ENCODE measurements at regions not wholly inside any gene's neighbourhood (a gene's known extent, or its start where the extent isn't known, plus 50 kb on each side); places are given as distances from the start of the nearest gene placed in this dataset.

GRCh38 chr1:60458111-60458510, 384.5 kb upstream of the C1orf87 start:
- TF ChIP-seq, protein P1, sequence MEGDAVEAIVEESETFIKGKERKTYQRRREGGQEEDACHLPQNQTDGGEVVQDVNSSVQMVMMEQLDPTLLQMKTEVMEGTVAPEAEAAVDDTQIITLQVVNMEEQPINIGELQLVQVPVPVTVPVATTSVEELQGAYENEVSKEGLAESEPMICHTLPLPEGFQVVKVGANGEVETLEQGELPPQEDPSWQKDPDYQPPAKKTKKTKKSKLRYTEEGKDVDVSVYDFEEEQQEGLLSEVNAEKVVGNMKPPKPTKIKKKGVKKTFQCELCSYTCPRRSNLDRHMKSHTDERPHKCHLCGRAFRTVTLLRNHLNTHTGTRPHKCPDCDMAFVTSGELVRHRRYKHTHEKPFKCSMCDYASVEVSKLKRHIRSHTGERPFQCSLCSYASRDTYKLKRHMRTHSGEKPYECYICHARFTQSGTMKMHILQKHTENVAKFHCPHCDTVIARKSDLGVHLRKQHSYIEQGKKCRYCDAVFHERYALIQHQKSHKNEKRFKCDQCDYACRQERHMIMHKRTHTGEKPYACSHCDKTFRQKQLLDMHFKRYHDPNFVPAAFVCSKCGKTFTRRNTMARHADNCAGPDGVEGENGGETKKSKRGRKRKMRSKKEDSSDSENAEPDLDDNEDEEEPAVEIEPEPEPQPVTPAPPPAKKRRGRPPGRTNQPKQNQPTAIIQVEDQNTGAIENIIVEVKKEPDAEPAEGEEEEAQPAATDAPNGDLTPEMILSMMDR (optimal IDR thresholded peaks at IDR 0.05 in 1 of 3, IDR thresholded peaks at IDR 0.05 in 1 of 3, conservative IDR thresholded peaks at IDR 0.05 in 1 of 3; ENCODE audit: extremely low read depth in 1 of 3, insufficient read depth in 2 of 3, low read length in 3 of 3): no peak
- TF ChIP-seq EZH2 (IDR thresholded peaks at IDR 0.05; ENCODE audit: low read length): no peak

Data from keratinocyte (primary cell).